ENCODE measurements at regions not wholly inside any gene's neighbourhood (a gene's known extent, or its start where the extent isn't known, plus 50 kb on each side); places are given as distances from the start of the nearest gene placed in this dataset.

DNA sequence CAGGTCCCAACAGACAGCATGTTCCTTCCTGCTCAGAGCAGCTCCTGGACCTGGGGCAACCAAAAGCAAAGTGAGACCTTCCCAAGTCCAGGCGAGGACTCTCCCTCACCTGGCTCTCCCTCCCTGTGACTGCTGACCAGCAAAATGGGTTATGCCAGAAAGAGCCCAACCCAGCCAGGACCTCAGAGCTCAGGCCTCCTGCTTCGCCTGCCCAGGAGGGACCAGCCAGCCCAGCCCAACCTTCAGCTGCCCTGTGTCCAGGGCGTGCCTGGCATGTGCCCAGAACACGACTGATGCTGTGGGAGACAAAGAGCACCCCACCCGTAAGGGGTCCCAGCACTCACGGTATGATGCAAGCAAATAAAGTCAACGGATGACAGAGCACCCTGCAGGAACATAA, 74.0 kb upstream of the CST7 start:
- DNase-seq, result no peak

DNA sequence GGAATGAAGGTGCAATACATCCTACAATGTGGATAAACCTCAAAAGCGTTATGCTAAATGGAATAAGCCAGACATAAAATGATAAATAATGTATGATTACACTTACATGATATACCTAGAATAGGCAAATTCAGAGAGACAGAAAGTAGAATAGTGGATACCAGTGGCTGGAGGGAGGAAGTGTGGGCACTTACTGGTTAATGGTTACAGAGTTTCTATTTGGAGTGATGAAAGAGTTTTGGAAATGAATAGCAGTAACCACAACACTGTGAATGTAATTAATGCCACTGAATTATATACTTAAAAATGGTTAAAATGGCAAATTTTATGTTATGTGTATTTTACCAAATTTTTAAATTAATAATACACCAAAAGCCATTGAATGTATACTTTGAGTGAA, 71.4 kb upstream of the CST7 start:
- DNase-seq, result no peak

DNA sequence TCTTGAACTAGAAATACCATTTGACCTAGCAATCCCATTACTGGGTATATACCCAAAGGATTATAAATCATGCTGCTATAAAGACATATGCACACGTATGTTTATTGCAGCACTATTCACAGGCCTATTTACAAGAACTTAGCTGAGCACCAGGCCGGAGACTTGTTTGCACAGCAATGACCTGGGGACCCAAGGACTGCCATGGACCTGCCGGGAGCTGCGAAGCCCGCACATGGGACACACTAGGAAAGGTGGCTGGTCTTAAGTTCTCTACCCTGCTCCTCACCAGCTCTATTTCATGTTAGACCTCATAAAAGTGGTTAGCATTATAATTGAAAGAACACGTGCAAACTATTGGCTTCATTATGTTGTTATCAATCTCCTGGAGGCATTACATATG, 70.4 kb upstream of the CST7 start:
- DNase-seq, result no peak

DNA sequence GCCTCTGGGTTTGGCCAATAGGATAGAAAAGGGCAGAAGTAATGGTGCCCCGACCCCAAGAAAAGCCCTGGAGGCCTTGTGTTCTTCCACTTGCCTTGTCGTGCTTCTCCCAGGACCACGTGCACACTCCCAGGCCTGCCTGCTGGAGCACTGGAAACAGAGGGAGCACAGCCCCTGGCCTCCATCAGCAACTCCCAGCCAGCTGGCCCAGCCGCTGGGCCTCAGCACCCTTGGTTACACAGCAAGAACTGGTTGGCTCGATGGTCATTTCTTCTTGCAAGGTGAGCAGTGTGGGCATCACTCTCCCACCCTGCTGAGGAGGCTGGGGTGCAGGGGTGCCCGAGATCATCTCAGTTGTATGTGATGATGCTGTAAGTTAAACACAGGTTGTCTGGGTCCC, 69.2 kb upstream of the CST7 start:
- DNase-seq, result no peak

DNA sequence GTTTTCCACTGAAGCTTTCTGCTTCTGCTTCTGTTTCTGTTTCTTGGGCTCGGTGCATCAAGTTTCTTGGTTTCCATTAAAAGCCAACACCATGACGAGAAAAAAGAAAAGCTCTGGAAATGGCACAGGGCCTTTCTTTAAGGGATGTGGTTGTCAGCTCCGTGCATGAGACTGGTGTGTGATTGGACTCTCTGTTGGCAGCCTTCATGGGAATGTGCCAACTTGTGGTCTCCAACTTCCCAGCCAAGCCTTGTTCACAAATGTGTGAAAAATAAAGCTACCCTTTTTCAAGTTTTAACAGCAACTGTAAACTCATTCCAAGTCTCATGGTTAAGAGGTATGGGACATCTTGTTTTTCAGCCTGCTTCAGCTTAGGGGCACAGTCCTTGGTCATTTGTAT, 68.7 kb upstream of the CST7 start:
- DNase-seq, result no peak

DNA sequence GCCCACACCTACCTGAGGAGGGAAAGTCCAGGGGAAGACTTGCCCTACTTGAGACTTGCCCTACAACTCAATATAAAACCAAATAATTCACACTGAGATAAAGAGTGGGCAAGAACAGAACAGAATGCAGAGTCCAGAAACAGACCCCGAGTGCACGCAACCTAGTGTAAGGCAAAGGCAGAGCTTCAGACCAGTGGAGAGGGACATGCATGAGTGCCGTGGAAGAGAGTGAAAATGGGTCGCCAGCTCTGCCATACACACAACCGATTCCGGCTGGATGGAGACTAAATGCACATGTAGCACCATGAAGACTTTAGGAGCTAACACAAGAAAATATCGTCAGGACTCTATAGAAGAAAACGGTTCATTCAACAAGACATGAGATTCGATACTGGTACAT, 58.8 kb upstream of the CST7 start:
- no peak for DNase-seq

DNA sequence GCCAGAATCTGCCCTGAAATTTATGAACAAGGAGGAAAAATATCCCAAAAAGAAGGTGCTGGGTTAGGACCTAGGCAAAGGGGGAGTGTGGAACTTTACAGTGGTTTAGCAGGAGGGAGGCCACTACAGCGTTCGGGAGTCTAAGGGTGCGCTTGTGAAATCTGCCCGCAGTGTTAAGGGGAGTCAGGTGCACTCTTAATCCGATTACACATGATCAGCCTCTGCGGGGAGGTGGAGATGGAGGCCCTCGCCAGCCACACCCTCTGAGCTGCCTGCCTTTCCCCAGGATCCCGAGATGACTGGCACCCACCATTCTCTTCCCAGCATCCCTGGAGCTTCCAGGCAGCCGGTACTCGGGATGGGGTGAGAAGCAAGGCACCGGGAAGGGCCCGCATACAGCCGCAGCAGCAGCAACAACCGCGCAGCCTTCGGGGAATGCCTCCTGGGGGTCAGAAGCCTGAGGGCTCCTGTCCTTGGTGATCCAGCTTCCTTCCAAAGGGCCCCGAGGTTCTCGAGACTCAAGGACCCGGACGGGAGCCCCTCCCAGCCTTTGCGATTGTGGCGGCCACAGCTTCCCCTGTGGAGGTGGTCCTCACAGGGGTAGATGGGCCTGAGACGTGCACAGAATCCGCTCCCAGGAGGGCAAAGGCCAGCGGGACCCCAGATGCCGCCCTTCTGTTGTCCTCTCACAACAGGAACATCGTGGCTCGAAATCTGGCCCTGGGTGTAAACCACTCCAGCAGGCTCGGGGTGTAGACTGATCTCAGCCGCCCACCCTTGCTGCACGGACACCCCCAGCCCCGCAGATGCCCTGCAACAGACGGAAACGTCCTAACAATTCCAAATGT, 57.3 kb upstream of the CST7 start:
- DNase-seq, result no peak

DNA sequence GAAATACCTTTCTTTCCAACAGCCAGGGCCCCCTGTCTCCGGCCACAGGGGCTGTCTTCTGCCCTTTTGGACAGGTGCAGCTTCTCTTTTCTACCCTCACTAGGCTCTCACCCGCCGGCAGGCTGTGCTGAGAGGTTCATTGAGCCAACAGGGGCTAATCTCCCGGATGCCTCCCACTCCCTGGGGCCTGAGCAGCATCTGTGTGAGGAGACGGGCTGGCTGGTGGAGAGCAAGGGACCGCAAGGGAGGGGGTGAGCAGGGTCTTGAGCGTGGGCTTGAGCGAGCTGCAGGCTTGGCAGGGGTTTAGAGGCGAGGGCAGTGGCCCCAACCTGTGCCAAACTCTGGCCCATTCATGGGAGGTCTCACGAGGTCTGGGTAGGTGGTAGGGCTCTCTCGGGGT, 56.5 kb upstream of the CST7 start:
- no peak for DNase-seq

DNA sequence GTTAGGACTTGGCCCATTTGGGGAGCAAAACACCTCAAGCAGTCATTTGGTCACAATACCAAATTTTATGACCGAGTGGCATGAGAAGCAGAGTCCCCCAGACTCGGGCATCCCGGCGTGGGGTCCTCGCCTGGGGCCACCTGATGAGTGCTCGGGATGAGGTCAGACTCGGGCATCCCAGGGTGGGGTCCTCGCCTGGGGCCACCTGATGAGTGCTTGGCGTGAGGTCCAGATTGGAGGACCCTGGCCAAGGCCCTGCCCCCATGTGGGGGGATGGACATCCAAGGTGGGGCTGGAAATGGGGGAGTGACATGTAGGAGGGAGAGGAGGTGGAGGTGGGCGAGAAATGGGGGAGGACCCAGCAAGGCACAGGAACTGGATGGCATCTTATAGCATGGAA, 56.1 kb upstream of the CST7 start:
- no peak for DNase-seq

DNA sequence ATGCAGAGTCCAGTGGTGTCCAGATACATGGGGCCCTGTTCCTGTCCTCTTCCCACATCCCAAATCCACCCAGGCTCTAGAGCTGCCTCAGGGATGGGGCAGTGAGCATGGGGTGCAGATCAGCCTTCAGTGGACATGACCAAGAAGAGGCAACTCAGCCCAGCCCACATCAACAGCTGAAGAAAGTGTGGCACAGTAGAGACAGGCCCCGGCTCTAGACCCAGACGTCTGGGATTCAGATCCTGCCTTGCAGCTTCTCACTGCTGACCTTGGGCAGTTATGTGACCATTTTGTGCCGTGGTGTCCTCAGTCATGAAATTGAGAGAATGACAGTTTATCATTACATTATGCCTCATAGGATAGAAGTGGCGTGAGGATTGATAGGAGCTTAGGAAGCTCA, 54.6 kb upstream of the CST7 start:
- no peak for DNase-seq

DNA sequence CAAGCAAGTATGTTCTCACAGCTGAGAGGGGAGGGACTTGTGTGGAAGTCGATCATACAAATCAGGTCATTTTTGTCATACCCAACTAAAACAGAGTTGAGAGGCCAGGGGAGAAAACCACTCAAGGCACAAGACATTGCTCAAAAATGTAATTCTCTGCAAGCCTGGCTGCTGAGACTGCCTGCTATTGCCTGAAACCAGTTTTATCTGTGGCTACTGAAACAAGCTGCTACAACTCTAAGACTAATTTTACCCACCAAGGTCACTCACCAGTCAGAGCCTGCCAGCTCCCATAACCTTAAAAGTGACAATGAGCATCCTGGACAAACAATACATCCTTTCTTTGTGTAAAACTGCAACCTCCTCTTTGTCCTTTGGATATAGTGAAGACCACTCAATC, 54.1 kb upstream of the CST7 start:
- no peak for DNase-seq

DNA sequence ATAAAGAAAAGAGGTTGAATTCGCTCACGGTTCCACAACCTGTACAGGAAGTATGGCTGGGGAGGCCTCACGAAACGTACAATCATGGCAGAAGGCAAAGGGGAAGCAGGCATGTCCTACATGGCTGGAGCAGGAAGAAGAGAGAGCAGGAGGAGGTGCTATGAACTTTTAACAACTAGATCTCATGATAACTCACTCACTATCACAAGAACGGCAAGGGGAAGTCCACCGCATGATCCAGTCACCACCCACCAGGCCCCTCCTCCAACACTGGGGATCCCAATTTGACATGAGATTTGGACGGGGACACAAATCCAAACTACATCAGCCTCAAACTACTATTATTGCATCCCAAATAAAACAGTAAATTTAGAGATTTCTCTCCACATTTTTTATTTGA, 53.6 kb upstream of the CST7 start:
- no peak for DNase-seq

DNA sequence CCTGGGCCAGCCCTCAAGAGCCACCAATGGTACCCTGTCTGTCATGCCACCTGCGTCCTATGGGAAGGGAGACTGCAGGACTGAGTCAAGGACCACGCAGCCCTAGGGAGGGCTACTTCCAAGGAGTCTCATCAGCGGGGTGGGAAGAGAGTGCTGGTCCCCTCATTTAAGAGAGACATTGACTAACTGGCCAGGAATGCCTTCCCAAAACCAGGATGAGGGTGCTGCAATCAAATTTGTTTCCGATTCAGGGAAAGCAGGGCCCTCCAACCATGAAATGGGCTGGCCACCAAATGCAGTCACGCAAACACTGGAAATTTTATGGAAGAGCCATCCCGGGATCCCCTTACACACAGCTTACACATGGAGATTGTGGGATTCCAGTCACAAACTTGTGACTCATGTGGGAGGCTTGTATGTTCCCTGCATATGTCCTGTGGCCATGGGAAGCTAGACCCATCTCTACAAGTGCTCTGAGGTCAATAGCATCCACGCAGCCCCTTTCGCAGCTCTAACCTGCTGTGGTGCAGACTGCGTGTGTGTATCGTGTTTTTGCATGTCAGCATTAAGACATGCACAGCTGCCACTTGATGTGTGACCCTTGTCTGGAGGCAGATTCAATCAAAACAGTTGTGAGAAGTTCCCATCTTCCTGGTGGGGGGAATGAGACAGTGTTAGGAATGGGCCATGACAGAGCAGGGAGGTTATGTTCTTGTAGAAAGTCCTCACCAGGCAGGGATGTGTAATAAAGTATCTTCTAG, 53.0 kb upstream of the CST7 start:
- no peak for DNase-seq

DNA sequence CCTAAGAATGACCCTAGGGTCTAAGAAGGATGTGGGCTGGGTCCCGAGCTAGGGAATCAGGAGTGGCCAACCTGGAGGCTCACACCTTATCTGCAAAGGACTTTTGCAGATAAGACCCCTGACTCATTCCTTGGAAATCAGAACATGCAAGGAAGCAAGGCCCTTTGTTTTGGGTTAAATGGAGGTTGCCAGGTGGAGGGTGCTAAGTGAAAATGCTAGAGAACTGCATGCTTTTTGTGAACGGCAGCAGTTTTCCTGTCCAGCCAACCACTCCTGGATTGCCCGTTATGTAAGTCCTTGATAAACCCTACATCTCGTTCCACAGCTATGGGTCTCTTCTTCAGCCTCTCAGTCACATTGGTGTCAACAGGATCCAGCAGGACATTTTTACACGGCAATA, 52.1 kb upstream of the CST7 start:
- DNase-seq, result no peak

DNA sequence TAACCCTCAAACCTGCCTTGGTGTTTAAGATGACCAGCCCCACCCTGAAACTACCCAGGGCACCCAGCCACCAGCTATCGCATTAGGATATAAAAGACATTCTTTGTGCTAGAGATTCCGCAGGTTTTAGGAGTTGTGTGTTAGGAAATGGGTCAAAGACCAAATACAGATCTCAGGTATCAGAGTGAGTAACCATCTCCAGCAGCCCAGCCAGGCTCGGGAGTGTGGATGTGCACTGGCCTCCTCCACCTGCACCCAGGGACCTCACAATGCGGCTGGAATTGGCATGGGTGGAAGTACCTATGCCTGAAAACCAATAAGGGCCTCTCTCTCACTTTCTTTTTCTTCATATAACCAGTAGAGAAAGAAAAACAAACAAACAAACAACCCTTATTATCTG, 51.1 kb upstream of the CST7 start:
- no peak for DNase-seq

DNA sequence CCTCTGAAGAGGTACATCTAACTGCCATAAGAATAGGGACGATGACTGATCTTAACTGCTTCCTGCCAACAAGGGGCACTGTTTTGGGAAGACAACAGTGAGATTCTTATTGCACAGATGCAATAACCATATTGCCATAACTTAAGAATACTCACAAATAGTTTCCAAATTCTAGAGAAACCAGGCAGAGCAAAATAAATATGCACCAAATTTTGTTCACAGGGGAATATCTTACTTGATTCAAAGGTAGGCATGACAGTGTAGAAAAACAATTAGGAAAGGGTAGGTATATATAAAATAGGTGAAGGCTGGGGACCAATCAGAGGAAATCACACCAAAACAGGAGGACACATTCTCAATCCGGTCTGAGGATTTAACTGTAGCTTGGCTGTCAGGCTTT, 49.9 kb upstream of the CST7 start:
- no peak for DNase-seq

Data from NCI-H1436 (cell line).